GM12878 (cell line): ENCODE measurements at regions not wholly inside any gene's neighbourhood (a gene's known extent, or its start where the extent isn't known, plus 50 kb on each side); places are given as distances from the start of the nearest gene placed in this dataset.

Source experiments
- ATAC-seq: fragments of 200-7000 bp; cut with Tn5 transposase; 3 replicates; pipeline ENCODE4 v1.9.1; 2020; ENCODE audit warnings: mild to moderate bottlenecking, moderate library complexity
- BruUV-seq: library from RNA; stranded (reverse); fragments of 400-500 nt; replicated peaks from 2 replicates; lab custom pipeline; 2021; lab: Mats Ljungman, UMichigan
- CTCF ChIA-PET: fragments of 300-600 bp; sonication (Branson Sonifier 250); formaldehyde crosslinking; extraction: SDS; loops from one replicate; lab custom pipeline; 2021; ENCODE audit warnings: inconsistent platforms; lab: Yijun Ruan, JAX
- POLR2A ChIA-PET: fragments of 350-600 bp; formaldehyde crosslinking; extraction: SDS; loops from one replicate; lab custom pipeline; 2021; ENCODE audit warnings: inconsistent platforms; lab: Charles Lee
- RAD21 ChIA-PET: fragments of 300-600 bp; sonication (Branson Sonifier 250); formaldehyde crosslinking; loops from one replicate; lab custom pipeline; 2023; ENCODE audit warnings: antibody characterized with exemption; ENCODE audit not compliant: unreplicated experiment; lab: Charles Lee
- SMC1A ChIA-PET: fragments of 300-600 bp; sonication (Branson Sonifier 250); formaldehyde crosslinking; loops from one replicate; lab custom pipeline; 2023; ENCODE audit not compliant: unreplicated experiment, uncharacterized antibody; lab: Charles Lee
- DNase-seq: peaks from one replicate; pipeline ENCODE4 v3.0.0-alpha.2; 2011; ENCODE audit warnings: low read depth, low spot score
- FAIRE-seq: peaks from 3 replicates; lab custom pipeline; 2011; peaks lifted over from hg19 to GRCh38; lab: Jason Lieb, UNC
- H2AFZ ChIP-seq: 2 replicates; pipeline ENCODE4 v1.6.0; 2011; ENCODE audit warnings: low read depth, low read length, control low read depth; ENCODE audit not compliant: control insufficient read depth
- H3K27ac ChIP-seq: 2 replicates; pipeline ENCODE4 v1.5.1; 2011; ENCODE audit warnings: control low read depth; ENCODE audit not compliant: control insufficient read depth, insufficient read depth
- H3K27me3 ChIP-seq, 2 experiments: replicated peaks in 1 of 2; 2 replicates each; pipeline versions ENCODE4 v1.6.0 to v1.6.1; 2011; ENCODE audit warnings: low read length in 1 of 2; ENCODE audit not compliant: control insufficient read depth in 2 of 2, insufficient read depth in 2 of 2
- H3K36me3 ChIP-seq, 2 experiments: 2 replicates each; pipeline ENCODE4 v1.5.1; 2011; ENCODE audit warnings: low read length in 1 of 2; ENCODE audit not compliant: control insufficient read depth in 2 of 2, insufficient read depth in 2 of 2
- H3K4me1 ChIP-seq: 2 replicates; pipeline ENCODE4 v1.6.1; 2011; ENCODE audit warnings: mild to moderate bottlenecking, low read length, moderate library complexity, mixed read lengths; ENCODE audit not compliant: control insufficient read depth, insufficient read depth
- H3K4me2 ChIP-seq: 2 replicates; pipeline ENCODE4 v1.6.0; 2011; ENCODE audit warnings: control low read depth; ENCODE audit not compliant: control insufficient read depth, insufficient read depth
- H3K4me3 ChIP-seq: fragments of 200-600 bp; sonication (generic); 2 replicates; pipeline ENCODE4 v1.5.1; 2016
- H3K79me2 ChIP-seq: 2 replicates; pipeline ENCODE4 v1.6.0; 2011; ENCODE audit warnings: low read length; ENCODE audit not compliant: control insufficient read depth, insufficient read depth
- H3K9ac ChIP-seq: 2 replicates; pipeline ENCODE4 v1.8.0; 2011; ENCODE audit warnings: low read length, control low read depth, mixed read lengths; ENCODE audit not compliant: control insufficient read depth, insufficient read depth
- H3K9me3 ChIP-seq: replicated peaks from 3 replicates; pipeline ENCODE4 v1.5.1; 2011; ENCODE audit warnings: mild to moderate bottlenecking, low read length; ENCODE audit not compliant: control insufficient read depth, insufficient read depth
- H4K20me1 ChIP-seq: 2 replicates; pipeline ENCODE4 v1.6.0; 2011; ENCODE audit not compliant: control insufficient read depth, insufficient read depth
- BHLHE40 ChIP-seq, 2 experiments: fragments of 450-650 bp in 1 of 2; IDR thresholded peaks; 2 replicates each; pipeline ENCODE4 v1.6.1; 2011 to 2017; ENCODE audit warnings: low read depth in 2 of 2, borderline replicate concordance in 1 of 2, improper control_type of control experiment in 1 of 2, low read length in 1 of 2, mild to moderate bottlenecking in 1 of 2
- HDAC2 ChIP-seq: fragments of 200-600 bp; sonication (generic); IDR thresholded peaks from 2 replicates; pipeline ENCODE4 v1.6.1; 2017
- IKZF2 ChIP-seq, 2 experiments: fragments of 450-650 bp; IDR thresholded peaks; 2 replicates each; pipeline ENCODE4 v1.6.1; 2017; ENCODE audit warnings: mild to moderate bottlenecking in 2 of 2, moderate library complexity in 2 of 2
- NR2C1 ChIP-seq: fragments of 450-650 bp; IDR thresholded peaks from 2 replicates; pipeline ENCODE4 v1.6.1; 2017; ENCODE audit warnings: antibody characterized with exemption, mild to moderate bottlenecking, moderate library complexity
- RELA ChIP-seq: fragments of 450-650 bp; IDR thresholded peaks from 2 replicates; pipeline ENCODE4 v1.8.0; 2014; ENCODE audit warnings: borderline replicate concordance; ENCODE audit not compliant: partially characterized antibody
- SMAD1 ChIP-seq: fragments of 450-650 bp; IDR thresholded peaks from 2 replicates; pipeline ENCODE4 v1.6.1; 2018; ENCODE audit warnings: mild to moderate bottlenecking, low read depth; ENCODE audit not compliant: partially characterized antibody
- SREBF1 ChIP-seq: IDR thresholded peaks from 2 replicates; pipeline ENCODE4 v1.6.1; 2012; ENCODE audit warnings: mild to moderate bottlenecking, low read length
- ZNF24 ChIP-seq: fragments of 450-650 bp; IDR thresholded peaks from 2 replicates; pipeline ENCODE4 v1.6.1; 2017; ENCODE audit warnings: antibody characterized with exemption, mild to moderate bottlenecking
- WGBS: methylation state at CpG from one replicate; pipeline ENCODE4 v1.1.6; 2016; ENCODE audit warnings: low lambda C conversion rate; ENCODE audit not compliant: insufficient replicate concordance, insufficient coverage; ENCODE audit errors: missing lambda C conversion rate; 5-methylcytosine and 5-hydroxymethylcytosine counted together
- in situ Hi-C: fragments of 300-500 bp; cut with MboI; formaldehyde crosslinking; loops from 9 replicates; pipeline ENCODE4 v1.14.3; 2018; ENCODE audit warnings: mixed read lengths
- intact Hi-C: fragments of 100-400 bp; cut with micrococcal nuclease; formaldehyde crosslinking; loops from one replicate; pipeline ENCODE4 v1.14.2; 2022; ENCODE audit not compliant: unreplicated experiment
- TF ChIP-seq, protein P1 (sequence below): fragments of 450-650 bp; IDR thresholded peaks from 2 replicates; pipeline ENCODE4 v1.6.1; 2017; ENCODE audit warnings: mild to moderate bottlenecking, moderate library complexity
- TF ChIP-seq, protein P2 (sequence below): IDR thresholded peaks from 2 replicates; pipeline ENCODE4 v1.6.1; 2011; ENCODE audit warnings: low read depth, mild to moderate bottlenecking, low read length, moderate library complexity, borderline replicate concordance; ENCODE audit errors: extremely low read depth
- TF ChIP-seq, protein P3 (sequence below): fragments of 450-650 bp; IDR thresholded peaks from 2 replicates; pipeline ENCODE4 v1.6.1; 2018; ENCODE audit warnings: borderline replicate concordance, mild to moderate bottlenecking; ENCODE audit not compliant: partially characterized antibody
- TF ChIP-seq, protein P4 (sequence below): fragments of 450-650 bp; formaldehyde crosslinking; IDR thresholded peaks from 2 replicates; pipeline ENCODE4 v1.5.0; 2022; ENCODE audit warnings: mild to moderate bottlenecking, missing genetic modification characterization

DNA sequence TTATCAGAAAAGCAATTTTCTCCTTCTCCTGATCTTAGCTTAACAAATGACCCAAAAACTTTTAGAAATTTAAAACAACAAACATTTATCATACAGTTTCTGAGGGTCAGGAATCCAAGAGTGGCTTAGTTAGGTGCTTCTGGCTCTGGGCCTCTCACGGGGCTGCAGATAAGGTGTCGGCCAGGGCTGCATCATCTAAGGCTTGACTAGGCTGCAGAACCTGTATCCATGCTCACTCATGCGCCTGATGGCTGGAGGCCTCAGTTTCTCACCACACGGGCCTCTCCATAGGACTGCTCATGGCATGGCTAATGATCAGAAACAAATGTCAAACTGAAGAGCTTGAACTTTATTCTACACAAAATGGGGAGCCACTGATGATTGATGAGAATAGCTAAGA lies 210.0 kb downstream of the SEC61B start (continued):
- TF ChIP-seq IKZF2 (IDR thresholded peaks at IDR 0.05) (no peak), SREBF1 (no peak), NR2C1 (no peak), HDAC2 (no peak)
- TF ChIP-seq, protein P1, sequence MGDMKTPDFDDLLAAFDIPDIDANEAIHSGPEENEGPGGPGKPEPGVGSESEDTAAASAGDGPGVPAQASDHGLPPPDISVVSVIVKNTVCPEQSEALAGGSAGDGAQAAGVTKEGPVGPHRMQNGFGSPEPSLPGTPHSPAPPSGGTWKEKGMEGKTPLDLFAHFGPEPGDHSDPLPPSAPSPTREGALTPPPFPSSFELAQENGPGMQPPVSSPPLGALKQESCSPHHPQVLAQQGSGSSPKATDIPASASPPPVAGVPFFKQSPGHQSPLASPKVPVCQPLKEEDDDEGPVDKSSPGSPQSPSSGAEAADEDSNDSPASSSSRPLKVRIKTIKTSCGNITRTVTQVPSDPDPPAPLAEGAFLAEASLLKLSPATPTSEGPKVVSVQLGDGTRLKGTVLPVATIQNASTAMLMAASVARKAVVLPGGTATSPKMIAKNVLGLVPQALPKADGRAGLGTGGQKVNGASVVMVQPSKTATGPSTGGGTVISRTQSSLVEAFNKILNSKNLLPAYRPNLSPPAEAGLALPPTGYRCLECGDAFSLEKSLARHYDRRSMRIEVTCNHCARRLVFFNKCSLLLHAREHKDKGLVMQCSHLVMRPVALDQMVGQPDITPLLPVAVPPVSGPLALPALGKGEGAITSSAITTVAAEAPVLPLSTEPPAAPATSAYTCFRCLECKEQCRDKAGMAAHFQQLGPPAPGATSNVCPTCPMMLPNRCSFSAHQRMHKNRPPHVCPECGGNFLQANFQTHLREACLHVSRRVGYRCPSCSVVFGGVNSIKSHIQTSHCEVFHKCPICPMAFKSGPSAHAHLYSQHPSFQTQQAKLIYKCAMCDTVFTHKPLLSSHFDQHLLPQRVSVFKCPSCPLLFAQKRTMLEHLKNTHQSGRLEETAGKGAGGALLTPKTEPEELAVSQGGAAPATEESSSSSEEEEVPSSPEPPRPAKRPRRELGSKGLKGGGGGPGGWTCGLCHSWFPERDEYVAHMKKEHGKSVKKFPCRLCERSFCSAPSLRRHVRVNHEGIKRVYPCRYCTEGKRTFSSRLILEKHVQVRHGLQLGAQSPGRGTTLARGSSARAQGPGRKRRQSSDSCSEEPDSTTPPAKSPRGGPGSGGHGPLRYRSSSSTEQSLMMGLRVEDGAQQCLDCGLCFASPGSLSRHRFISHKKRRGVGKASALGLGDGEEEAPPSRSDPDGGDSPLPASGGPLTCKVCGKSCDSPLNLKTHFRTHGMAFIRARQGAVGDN = no peak

DNA sequence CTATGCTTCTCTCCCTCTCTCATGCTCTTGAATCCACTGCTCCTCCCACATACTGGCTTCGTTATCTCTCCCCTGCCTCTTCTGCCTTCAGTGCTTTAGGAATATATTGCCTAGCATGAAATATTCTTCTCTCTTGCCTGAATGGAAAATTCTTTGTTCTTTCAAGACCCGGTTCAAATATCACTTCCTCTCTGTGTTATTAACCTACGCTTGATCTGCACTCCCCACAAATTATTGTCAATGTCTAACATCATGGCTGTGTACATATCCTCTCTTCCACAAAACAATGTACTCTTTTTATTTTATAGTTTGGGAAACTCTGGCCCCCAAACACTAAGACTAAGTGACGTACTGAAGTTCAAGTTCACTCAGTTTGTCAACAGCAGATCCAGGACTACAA lies 211.0 kb downstream of the SEC61B start:
- Histone ChIP-seq H3K79me2 (no peaks in the 10 kb centered on the region), H3K4me3 (no peak overlapping the region), H2AFZ (peak overlapping the region; percentile 91), H3K9ac (peak overlapping the region; percentile 21; the same call in 1 of the 2 replicates), H4K20me1 (no peaks in the 10 kb centered on the region), H3K4me2 (peak overlapping the region; percentile 44; the same call in 1 of the 2 replicates), H3K4me1 (peaks cover 14% of the 10 kb centered on the region), H3K36me3 (no peaks in the 10 kb centered on the region), H3K27ac (peak overlapping the region; percentile 35; the same call in 1 of the 2 replicates), H3K27me3 (no peaks in the 10 kb centered on the region), H3K9me3 (no peaks in the 10 kb centered on the region)
- ATAC-seq (peak; percentile 7; the same call in 2 of the 3 replicates), FAIRE-seq (no peak), DNase-seq (no peak)
- BruUV-seq = no TSS peak
- CTCF ChIA-PET = interaction anchor here (0.8 to 1.7 kb wide), 4 partner anchors 13 to 82 kb away, joined by 3 to 6 read pairs (median 4); no protein-coding TSS in a partner anchor
- SMC1A ChIA-PET = interaction anchor here (0.9 to 3.4 kb wide), 11 partner anchors 10 to 219 kb away, joined by 3 to 10 read pairs (median 4); no protein-coding TSS in a partner anchor
- in situ Hi-C loops = no loop called here
- POLR2A ChIA-PET = no interaction called here
- 53% methylated on average over 4 of the region's 4 CpGs for WGBS
- intact Hi-C loops = no loop called here
- RAD21 ChIA-PET = interaction anchor here (1.3 to 3.5 kb wide), 5 partner anchors 54 to 201 kb away, joined by 3 to 19 read pairs (median 4); no protein-coding TSS in a partner anchor
- TF ChIP-seq SMAD1 (no peak), RELA (no peak), BHLHE40 (IDR thresholded peaks at IDR 0.05; ENCODE audit: borderline replicate concordance in 1 of 2, low read depth in 2 of 2, low read length in 1 of 2) (no peak), ZNF24 (no peak)
- TF ChIP-seq, protein P2, sequence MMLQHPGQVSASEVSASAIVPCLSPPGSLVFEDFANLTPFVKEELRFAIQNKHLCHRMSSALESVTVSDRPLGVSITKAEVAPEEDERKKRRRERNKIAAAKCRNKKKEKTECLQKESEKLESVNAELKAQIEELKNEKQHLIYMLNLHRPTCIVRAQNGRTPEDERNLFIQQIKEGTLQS = no peak
- TF ChIP-seq, protein P3, sequence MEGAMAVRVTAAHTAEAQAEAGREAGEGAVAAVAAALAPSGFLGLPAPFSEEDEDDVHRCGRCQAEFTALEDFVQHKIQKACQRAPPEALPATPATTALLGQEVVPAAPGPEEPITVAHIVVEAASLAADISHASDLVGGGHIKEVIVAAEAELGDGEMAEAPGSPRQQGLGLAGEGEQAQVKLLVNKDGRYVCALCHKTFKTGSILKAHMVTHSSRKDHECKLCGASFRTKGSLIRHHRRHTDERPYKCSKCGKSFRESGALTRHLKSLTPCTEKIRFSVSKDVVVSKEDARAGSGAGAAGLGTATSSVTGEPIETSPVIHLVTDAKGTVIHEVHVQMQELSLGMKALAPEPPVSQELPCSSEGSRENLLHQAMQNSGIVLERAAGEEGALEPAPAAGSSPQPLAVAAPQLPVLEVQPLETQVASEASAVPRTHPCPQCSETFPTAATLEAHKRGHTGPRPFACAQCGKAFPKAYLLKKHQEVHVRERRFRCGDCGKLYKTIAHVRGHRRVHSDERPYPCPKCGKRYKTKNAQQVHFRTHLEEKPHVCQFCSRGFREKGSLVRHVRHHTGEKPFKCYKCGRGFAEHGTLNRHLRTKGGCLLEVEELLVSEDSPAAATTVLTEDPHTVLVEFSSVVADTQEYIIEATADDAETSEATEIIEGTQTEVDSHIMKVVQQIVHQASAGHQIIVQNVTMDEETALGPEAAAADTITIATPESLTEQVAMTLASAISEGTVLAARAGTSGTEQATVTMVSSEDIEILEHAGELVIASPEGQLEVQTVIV = no peak
- TF ChIP-seq, protein P4, sequence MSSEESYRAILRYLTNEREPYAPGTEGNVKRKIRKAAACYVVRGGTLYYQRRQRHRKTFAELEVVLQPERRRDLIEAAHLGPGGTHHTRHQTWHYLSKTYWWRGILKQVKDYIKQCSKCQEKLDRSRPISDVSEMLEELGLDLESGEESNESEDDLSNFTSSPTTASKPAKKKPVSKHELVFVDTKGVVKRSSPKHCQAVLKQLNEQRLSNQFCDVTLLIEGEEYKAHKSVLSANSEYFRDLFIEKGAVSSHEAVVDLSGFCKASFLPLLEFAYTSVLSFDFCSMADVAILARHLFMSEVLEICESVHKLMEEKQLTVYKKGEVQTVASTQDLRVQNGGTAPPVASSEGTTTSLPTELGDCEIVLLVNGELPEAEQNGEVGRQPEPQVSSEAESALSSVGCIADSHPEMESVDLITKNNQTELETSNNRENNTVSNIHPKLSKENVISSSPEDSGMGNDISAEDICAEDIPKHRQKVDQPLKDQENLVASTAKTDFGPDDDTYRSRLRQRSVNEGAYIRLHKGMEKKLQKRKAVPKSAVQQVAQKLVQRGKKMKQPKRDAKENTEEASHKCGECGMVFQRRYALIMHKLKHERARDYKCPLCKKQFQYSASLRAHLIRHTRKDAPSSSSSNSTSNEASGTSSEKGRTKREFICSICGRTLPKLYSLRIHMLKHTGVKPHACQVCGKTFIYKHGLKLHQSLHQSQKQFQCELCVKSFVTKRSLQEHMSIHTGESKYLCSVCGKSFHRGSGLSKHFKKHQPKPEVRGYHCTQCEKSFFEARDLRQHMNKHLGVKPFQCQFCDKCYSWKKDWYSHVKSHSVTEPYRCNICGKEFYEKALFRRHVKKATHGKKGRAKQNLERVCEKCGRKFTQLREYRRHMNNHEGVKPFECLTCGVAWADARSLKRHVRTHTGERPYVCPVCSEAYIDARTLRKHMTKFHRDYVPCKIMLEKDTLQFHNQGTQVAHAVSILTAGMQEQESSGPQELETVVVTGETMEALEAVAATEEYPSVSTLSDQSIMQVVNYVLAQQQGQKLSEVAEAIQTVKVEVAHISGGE (CRISPR knock-in tag) = no peak
